Esophagus squamous epithelium (tissue), 4 donors: ENCODE measurements at regions not wholly inside any gene's neighbourhood (a gene's known extent, or its start where the extent isn't known, plus 50 kb on each side); places are given as distances from the start of the nearest gene placed in this dataset.

Experiments
- POLR2A ChIP-seq, 4 donors: fragments of 450-650 bp; IDR thresholded peaks; one replicate each; pipeline ENCODE4 v1.6.1; 2017; ENCODE audit warnings: antibody characterized with exemption in 4 of 4, mild to moderate bottlenecking in 4 of 4, moderate library complexity in 3 of 4
- TF ChIP-seq, protein P1 (sequence below), 6 experiments: fragments of 450-650 bp in 4 of 6; fragments of 200-600 bp in 2 of 6; sonication (generic) in 2 of 6; IDR thresholded peaks; one replicate each; pipeline ENCODE4 v1.5.1; 2016 to 2019; ENCODE audit warnings: antibody characterized with exemption in 6 of 6, mild to moderate bottlenecking in 4 of 6, moderate library complexity in 4 of 6

DNA sequence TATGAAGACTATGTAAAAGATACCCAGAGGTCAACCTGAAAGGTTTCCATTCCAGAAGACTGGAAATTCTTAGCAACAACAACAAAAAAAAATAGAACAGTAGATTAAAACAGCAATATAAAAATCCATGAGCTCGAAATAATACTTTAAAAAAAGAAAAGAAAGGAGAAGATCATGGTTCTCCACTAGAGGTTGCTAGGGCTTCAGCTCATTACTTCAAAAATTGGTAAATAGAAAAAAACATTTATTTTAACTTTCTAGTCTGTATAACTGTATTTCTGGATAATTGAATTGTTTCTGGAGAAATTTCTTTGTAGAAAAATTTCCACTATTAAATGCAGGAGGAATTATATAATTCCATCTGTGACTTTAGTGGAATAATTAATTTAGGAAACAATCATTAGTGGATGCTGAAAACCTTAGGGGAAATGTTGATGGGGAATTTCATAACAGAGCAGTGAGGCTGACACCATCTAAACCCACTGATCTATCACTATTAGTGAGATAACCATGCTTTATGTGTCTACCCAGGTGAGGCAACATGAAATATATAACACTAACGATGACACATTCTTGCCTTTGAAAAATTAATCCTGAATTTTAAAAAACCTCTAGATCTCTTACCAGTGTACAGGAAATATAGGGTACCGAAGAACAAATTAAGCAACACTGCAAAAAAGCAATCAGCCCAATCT is 62.5 kb upstream of the SNRK start:
- TF ChIP-seq POLR2A (IDR thresholded peaks at IDR 0.05), result no peak
- TF ChIP-seq, protein P1, sequence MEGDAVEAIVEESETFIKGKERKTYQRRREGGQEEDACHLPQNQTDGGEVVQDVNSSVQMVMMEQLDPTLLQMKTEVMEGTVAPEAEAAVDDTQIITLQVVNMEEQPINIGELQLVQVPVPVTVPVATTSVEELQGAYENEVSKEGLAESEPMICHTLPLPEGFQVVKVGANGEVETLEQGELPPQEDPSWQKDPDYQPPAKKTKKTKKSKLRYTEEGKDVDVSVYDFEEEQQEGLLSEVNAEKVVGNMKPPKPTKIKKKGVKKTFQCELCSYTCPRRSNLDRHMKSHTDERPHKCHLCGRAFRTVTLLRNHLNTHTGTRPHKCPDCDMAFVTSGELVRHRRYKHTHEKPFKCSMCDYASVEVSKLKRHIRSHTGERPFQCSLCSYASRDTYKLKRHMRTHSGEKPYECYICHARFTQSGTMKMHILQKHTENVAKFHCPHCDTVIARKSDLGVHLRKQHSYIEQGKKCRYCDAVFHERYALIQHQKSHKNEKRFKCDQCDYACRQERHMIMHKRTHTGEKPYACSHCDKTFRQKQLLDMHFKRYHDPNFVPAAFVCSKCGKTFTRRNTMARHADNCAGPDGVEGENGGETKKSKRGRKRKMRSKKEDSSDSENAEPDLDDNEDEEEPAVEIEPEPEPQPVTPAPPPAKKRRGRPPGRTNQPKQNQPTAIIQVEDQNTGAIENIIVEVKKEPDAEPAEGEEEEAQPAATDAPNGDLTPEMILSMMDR (IDR thresholded peaks at IDR 0.05), result peak in 5 of 6 experiments; percentile 20 to 57 (median 39)
